ENCODE measurements at regions not wholly inside any gene's neighbourhood (a gene's known extent, or its start where the extent isn't known, plus 50 kb on each side); places are given as distances from the start of the nearest gene placed in this dataset.

DNA sequence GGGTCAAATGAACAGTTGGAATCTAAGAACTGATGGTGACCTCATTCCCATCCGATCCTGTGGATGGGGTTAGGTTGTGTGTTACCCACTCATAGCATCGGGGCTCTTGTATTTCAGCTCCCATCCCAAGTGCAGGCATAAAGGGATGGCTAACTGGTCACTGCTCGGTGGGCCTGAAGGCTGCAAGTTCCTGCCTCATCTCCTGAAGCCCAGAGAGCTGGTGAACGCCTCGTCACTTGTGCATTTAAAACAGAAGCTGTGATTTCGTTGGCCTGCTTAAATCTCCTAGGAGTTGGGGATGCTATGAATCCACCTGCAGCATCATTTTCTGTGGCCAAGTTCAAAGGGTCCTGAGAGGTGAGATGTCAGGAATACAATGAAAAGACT lies 477.0 kb downstream of the TBC1D22A start:
- H3K4me3 ChIP-seq (ENCODE audit: insufficient read depth, low read depth, low read length): no peak overlapping the region
- no peak overlapping the region for H2BK5ac ChIP-seq (ENCODE audit: low read depth, low read length, poor library complexity, severe bottlenecking)
- H3K9ac ChIP-seq (ENCODE audit: low read depth, low read length): no peak overlapping the region
- no peaks in the 10 kb centered on the region for H3K36me3 ChIP-seq (ENCODE audit: control insufficient read depth, insufficient read depth, low read length)
- no peak overlapping the region for H3K4ac ChIP-seq (ENCODE audit: low read depth, low read length)
- no peaks in the 10 kb centered on the region for H3K9me3 ChIP-seq (ENCODE audit: control insufficient read depth, insufficient read depth, low read length)
- ChIA-PET CTCF (no interaction called here), POLR2A (ENCODE audit: unreplicated experiment) (no interaction called here)
- no peak for DNase-seq
- H3K56ac ChIP-seq (ENCODE audit: extremely low read depth, insufficient read depth, low read length): no peak overlapping the region
- H4K5ac ChIP-seq (ENCODE audit: low read depth, low read length): no peak overlapping the region
- H4K91ac ChIP-seq (ENCODE audit: insufficient read depth, low read depth, low read length): no peak overlapping the region
- WGBS, 2 experiments (ENCODE audit: extremely low coverage in 2 of 2, insufficient read length in 1 of 2): 63% methylated on average over 3 of the region's 6 CpGs; no CpG with 5 or more reads in 1 of the 2 experiments
- intact Hi-C loops (cut with micrococcal nuclease): no loop called here
- H3K79me1 ChIP-seq (ENCODE audit: low read depth in 1 of 2, low read length in 2 of 2): no peaks in the 10 kb centered on the region
- dilution Hi-C loops (cut with HindIII; ENCODE audit: low sequenced_read_pairs, unreplicated experiment): no loop called here
- no peak overlapping the region for H4K8ac ChIP-seq (ENCODE audit: low read depth in 2 of 2, low read length in 2 of 2)
- no peak overlapping the region for H2AK9ac ChIP-seq (replicated peaks; ENCODE audit: low read depth, low read length, poor library complexity)
- TF ChIP-seq, protein P1, sequence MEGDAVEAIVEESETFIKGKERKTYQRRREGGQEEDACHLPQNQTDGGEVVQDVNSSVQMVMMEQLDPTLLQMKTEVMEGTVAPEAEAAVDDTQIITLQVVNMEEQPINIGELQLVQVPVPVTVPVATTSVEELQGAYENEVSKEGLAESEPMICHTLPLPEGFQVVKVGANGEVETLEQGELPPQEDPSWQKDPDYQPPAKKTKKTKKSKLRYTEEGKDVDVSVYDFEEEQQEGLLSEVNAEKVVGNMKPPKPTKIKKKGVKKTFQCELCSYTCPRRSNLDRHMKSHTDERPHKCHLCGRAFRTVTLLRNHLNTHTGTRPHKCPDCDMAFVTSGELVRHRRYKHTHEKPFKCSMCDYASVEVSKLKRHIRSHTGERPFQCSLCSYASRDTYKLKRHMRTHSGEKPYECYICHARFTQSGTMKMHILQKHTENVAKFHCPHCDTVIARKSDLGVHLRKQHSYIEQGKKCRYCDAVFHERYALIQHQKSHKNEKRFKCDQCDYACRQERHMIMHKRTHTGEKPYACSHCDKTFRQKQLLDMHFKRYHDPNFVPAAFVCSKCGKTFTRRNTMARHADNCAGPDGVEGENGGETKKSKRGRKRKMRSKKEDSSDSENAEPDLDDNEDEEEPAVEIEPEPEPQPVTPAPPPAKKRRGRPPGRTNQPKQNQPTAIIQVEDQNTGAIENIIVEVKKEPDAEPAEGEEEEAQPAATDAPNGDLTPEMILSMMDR (conservative IDR thresholded peaks at IDR 0.05; ENCODE audit: low read depth, low read length): no peak
- TF ChIP-seq FOS (IDR thresholded peaks at IDR 0.05; ENCODE audit: low read depth, low read length) (no peak), RCOR1 (IDR thresholded peaks at IDR 0.05; ENCODE audit: insufficient replicate concordance, low read length) (no peak), POLR2A (IDR thresholded peaks at IDR 0.05; ENCODE audit: low read depth, low read length) (no peak), NFE2L2 (IDR thresholded peaks at IDR 0.05; ENCODE audit: low read depth, low read length) (no peak), RFX5 (IDR thresholded peaks at IDR 0.05; ENCODE audit: low read depth, low read length) (no peak), CEBPB (IDR thresholded peaks at IDR 0.05; ENCODE audit: low read depth, low read length) (no peak), MAFK (IDR thresholded peaks at IDR 0.05; ENCODE audit: low read depth, low read length) (no peak), CHD1 (IDR thresholded peaks at IDR 0.05; ENCODE audit: low read depth, low read length) (no peak), SMC3 (IDR thresholded peaks at IDR 0.05; ENCODE audit: low read depth, low read length) (no peak), RAD21 (IDR thresholded peaks at IDR 0.05; ENCODE audit: low read length) (no peak), MXI1 (IDR thresholded peaks at IDR 0.05; ENCODE audit: borderline replicate concordance, low read depth, low read length) (no peak)
- TF ChIP-seq, protein P2, sequence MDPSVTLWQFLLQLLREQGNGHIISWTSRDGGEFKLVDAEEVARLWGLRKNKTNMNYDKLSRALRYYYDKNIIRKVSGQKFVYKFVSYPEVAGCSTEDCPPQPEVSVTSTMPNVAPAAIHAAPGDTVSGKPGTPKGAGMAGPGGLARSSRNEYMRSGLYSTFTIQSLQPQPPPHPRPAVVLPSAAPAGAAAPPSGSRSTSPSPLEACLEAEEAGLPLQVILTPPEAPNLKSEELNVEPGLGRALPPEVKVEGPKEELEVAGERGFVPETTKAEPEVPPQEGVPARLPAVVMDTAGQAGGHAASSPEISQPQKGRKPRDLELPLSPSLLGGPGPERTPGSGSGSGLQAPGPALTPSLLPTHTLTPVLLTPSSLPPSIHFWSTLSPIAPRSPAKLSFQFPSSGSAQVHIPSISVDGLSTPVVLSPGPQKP (IDR thresholded peaks at IDR 0.05; ENCODE audit: borderline replicate concordance, low read depth, low read length): no peak
- H3K14ac ChIP-seq (replicated peaks; ENCODE audit: low read depth, low read length): no peak overlapping the region
- no peak for ATAC-seq (ENCODE audit: low read depth)
- H3K9me1 ChIP-seq (ENCODE audit: insufficient read depth, low read length): no peaks in the 10 kb centered on the region
- no peak overlapping the region for H2AK5ac ChIP-seq (ENCODE audit: low read depth, low read length)
- in situ Hi-C loops (cut with MboI; ENCODE audit: low sequenced_read_pairs): no loop called here
- no peaks in the 10 kb centered on the region for H4K20me1 ChIP-seq (ENCODE audit: insufficient read depth, low read length)
- no peak overlapping the region for H2AFZ ChIP-seq (replicated peaks; ENCODE audit: low read length, poor library complexity)
- no peak overlapping the region for H2BK20ac ChIP-seq (ENCODE audit: low read depth, low read length)
- H3K27me3 ChIP-seq (ENCODE audit: control insufficient read depth, insufficient read depth, low read length): no peaks in the 10 kb centered on the region; the same call in 1 of the 2 replicates
- no TSS peak for BruUV-seq (replicated peaks)
- no peak overlapping the region for H3K4me2 ChIP-seq (ENCODE audit: low read depth, low read length)
- no peak overlapping the region for H2BK15ac ChIP-seq (ENCODE audit: low read depth, low read length)
- no peak overlapping the region for H3K23ac ChIP-seq (ENCODE audit: low read depth, low read length)
- no peak overlapping the region for H3K27ac ChIP-seq (ENCODE audit: insufficient read depth, low read length)
- H2BK120ac ChIP-seq (ENCODE audit: low read depth, low read length): no peak overlapping the region
- no peak overlapping the region for H3K18ac ChIP-seq (ENCODE audit: low read depth, low read length)
- H3K4me1 ChIP-seq (ENCODE audit: control insufficient read depth, insufficient read depth, low read length): no peaks in the 10 kb centered on the region

Measured in IMR-90 (cell line).